CD4-positive, alpha-beta T cell treated with Interleukin-1 beta for 1 hour (primary cell): ENCODE measurements at regions not wholly inside any gene's neighbourhood (a gene's known extent, or its start where the extent isn't known, plus 50 kb on each side); places are given as distances from the start of the nearest gene placed in this dataset.

Experiments used
- DNase-seq, 2 donors: peaks; one replicate each; pipeline ENCODE4 v3.0.0-alpha.2; 2020 to 2022

DNA sequence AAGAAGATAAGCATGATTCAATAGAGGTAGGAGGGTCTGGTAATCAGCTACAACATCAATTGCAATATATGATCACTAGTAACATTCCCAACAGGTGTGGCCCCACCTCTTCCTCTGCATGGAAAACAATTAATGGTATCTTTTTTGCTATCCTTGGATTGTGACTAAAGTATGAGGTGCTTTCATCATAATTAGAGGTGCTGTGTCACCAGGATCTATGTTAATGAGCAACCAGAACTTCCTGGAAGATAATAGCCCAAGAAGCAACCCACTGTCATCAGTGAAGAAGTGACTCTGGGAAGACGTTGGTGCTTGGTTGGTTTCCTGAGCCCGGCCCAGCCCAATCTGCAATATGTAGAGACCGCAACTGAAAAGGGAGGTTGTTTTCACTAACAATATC, 167.2 kb downstream of the SETD4 start:
- DNase-seq = no peak

DNA sequence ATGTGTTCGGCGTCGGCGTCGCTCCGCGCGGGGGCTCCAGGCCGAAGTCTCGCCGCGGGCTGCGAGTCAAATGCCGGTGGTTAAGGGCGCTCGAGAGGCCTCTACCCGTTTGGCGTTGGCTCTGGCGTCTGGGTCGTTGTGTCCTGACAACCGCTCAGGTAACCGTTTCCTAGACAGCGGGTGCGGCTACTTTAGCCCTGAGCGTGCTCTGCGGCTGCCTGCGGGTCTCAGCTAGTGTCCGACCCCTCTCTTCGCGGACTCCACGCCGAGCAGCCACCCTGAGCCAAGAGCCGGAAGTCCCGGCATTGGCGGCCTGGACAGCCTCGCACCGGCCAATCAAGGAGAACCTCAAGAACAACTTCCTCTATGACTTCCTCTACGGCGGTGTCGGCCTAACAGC, 173.4 kb downstream of the SETD4 start:
- no peak for DNase-seq

DNA sequence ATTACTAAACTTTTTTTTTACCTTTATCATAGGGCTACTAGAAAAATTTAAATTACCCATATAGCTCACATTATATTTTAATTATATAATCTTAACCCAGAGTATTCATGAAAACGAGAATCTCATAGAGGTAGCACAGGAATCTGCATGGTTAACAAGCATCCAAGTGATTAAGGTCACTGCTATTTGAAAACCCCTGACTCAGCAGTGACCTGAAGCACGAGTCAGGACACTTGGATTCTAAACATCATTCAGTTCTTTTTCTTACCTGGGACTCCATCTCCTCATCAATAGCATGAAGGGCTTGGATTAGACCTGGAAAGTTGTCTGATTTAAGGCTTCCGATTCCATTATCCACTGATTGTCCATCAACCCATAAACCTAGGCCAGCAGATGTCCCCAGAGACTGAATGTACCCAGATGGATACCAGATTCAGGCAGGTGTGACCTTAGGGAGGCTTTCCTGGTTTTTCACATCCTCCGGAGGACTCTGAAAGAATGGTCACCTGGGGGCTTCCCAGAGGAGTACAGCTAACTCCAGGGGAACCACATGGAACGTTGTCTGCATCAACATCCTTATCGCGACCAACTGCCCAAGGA, 174.3 kb downstream of the SETD4 start:
- DNase-seq = no peak

- no peak for DNase-seq
These were observed 177.5 kb downstream of the SETD4 start for GRCh38 chr21:35882791-35883240.

DNA sequence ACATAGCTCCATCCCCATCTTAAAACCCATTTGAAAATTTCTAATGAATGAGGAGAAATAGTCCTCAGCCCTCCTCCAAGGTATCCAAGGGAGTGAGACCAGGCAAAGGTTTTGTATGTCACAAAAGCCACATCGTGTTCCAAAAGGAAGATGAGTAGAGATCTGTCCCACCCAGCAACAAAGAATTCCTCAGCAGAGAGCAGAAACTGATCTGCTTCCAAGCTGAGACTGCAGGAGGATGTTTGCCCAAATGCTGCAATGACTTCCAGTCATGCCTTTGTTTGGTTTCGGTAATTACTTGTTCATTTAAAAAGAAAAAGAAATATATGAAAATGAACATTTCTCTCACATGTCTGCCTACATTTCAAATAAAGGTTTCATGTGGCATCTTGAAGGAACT, 186.9 kb downstream of the SETD4 start:
- DNase-seq = no peak

DNA sequence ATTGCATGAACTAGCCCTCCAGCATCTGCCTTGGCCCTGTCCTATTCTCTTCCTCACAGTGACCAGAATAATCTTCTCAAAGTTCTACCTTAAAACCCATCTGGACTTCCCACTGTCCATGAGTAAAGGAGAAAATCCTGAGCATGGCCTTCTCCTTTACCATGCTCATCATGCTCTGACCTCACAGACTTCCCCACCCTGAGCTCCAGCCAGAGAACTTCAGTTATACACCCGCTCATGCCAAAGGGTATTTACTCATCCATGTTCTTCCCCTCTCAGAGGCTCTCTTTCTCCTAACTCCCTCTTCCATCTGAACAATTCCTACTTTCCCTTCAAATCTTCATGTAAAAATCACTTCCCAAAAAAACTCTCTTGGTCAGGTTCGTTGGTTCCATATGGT, 188.4 kb downstream of the SETD4 start:
- DNase-seq = no peak

DNA sequence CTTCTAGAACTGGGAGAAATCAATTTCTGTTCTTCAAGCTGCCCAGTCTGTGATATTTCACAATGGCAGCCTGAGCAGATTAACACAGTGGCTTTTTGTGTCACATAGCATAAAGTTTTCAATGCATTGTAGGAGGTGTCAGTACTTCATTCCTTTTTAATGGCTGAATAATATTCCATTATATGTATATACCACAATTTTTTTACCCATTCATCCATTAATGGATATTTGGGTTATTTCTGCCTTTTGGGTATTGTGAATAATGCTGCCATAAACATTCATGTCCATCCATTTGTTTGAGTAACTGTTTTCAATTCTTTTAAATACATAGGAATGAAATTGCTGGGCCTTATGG, 191.5 kb downstream of the SETD4 start:
- DNase-seq = no peak

GRCh38 chr21:35868005-35868868, 192.1 kb downstream of the SETD4 start:
- DNase-seq = no peak

DNA sequence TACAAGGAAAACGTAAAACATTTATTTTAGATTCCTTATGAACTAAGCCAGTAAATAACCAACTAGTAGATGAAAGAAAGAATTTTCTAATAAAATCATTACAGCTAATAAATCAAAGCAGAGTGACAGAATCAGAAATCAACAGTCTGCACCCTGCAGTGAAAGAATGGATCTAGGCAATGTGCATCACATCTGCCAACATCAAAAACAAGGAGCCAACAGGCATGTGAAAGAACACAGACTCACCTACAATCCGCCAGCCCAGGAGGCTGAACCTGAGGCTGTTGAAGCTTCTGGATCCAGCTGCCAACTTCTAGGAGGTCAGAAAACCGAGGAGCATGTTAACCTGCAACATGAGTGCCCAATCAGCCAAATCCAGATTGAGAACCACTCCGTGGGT, 196.3 kb downstream of the SETD4 start:
- DNase-seq = no peak

DNA sequence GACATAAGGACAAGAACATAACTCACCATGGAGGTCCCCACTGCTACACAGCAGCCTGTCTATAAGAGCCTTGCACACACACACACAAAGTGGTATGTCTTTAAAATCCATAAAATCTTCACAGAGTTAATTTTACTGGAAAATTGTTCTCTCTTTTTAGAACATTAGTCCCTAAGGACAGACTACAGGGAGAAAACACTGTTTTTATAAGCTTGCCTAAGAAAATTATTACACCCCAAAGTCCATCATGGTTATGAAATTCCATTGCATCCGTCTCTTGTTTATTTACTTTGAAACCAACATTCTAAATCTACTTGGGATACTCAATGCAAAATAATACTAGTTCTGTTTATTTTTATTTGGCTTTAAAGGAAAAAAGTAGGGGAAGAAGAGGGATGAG, 197.4 kb downstream of the SETD4 start:
- DNase-seq = no peak

DNA sequence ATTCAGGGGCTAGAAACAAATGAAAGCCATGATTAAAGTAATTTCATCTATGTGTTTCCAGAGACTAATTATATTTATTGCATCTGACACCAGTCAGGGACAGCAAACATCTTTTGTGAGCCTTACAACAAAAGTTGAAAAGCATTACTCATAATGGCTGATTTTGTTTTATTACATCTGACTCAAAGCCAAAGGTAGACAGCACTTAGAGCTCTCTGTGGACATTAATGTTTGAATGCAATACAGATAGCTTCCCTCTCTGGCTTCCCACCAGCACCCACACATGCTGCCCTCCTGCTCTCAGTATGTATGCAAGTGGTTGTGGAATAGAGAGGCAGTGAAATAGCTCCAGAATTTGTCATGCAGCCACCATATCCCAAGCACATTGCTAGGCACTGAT, 198.7 kb downstream of the SETD4 start:
- no peak for DNase-seq

DNA sequence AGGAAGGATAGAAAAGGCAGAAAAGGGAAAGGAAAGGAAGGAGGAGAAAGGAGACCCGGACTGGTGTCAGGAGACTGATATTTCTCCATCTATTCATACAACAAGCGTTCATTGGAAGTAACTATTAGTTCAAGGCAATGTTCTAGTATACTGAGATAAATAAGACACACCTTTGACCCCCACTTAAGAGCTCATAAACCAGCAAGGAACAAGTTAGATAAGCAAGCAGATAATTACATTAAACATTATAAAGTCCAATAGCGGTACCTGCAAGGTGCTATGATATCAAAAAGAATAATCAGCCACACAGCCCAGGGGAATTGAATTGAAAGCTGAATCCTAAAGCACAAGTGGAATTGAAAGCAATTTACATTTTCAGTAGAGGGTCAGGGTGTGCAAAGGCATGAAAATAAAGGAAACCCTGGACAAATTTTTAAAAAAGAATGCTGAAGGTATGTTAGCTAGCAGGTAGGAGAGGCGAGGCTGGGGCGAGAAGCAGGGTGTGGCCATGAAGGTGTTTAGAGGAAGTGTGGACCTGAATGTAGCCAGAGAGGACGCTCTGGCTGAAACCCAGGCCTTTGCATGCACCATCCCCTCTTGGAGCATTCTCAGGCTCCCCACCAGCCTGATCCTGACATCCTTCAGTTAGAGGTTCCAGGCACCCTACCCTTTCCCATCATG, 200.0 kb downstream of the SETD4 start:
- DNase-seq = no peak

DNA sequence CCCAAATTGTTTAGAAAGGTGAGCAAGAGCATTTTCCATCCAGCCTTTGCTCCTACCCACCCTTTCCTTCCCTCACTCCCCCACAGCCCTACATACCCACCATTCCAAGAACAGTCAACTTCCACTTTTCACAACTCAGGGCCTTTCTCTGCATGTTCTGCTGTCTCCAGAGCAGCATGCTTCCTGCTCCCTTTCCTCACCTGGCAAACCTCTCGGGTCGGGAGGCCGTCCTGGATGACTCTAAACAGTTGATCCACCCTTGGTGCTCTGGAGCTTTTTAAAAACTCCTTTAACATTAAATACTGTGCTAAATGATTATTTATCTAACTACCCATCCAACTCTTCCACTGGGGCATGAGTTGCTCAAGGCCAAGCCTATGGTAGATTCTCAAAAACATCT, 200.6 kb downstream of the SETD4 start:
- DNase-seq = no peak

DNA sequence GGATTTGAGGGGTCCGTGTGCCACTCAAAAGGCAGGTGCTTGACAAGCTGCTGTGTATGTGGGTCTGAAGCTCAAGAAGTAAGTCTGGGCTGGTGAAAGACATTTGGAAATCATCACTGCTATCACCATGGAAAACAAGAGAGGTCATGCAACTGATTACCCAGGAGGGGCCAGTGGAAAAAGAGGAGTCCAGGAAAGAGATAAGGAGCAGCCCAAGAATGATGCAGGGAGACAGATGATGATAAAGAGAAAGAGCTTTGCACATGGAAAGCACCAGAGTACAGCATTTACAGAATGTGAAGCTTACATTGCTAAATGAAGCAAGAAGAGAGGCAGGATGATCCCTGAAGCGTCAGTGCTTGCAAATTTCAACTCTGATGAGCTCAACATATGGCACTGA, 203.2 kb downstream of the SETD4 start:
- DNase-seq = no peak

DNA sequence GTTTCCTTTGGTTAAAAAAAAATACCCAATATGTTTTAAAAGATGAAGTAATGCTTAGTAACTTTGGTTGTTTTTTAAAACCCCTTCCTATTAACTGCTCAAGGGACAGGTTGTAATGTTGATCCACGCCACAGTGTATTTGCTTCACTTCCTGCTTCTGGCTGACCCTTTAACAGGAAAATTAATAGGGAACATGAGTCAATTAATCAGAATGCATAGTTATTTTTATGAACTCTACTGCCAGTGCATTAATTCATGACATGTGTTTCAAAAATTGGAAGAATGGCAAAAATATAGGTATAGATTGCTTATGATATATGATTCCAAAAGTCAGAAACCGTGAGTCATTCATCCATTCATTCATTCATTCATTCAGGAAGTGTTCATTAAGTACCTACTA, 204.8 kb downstream of the SETD4 start:
- DNase-seq = no peak

- no peak for DNase-seq
These were observed 206.0 kb downstream of the SETD4 start for GRCh38 chr21:35854281-35854680.

DNA sequence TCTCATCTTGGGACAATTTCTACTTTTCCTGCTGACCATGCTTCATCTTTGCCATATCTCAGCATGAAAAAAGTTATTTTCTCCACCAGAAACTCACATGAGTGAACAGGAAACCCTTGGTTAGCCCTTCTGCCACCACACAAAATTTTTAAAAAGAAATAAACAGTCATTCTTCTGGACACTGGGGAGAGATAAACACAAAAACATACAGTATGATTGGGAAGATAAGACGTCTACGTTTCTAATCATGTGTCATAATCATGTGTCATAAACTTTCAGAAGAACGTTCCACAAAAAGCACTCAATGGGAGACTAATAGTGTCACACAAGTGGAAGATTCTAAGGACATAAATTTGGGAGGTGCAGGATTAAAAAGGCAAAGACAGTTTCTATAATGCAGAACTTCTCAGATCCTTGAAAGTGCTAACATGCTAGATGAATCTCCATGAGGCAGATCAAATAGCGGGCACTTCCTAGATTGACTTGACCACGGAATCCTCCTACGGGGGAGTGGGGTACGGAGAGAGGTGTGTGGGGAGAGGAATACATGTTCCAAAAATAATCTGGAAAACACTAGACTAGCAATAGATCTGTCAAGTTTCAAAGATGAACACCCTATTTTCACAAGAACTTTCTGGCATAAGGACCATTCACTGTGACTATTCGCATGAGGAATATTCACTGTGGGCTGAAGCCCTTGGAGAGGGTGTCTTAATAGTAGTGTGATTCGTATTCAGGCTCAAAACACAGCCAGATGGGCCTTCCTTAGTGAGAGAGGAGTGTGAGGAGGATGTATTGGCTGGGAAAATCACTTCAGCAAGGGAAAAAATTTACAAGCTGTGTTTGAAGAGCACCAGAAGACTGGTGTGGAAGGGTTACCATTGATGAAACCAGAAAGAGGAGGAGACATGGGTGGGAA, 206.7 kb downstream of the SETD4 start:
- no peak for DNase-seq

DNA sequence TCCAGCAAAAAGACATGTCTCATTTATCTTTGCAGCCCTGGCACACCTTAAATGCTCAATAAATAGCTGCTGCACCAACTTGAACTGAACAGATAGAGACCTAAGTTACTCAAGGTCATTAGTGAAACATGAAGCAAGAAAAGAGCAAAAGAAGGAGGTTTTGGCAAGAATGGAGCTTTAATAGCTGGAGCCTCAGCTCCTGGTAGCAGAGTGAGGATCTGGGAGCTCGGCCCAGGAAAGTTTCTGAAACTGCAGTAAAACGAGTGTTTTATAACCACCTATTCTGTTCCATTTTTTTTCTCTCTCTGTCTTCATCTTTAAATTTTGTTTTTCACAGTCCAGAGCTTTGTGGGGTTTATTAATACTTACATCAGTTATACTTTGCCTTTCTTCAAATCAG, 207.5 kb downstream of the SETD4 start:
- no peak for DNase-seq

GRCh38 chr21:35850542-35851103, 209.7 kb downstream of the SETD4 start:
- no peak for DNase-seq

DNA sequence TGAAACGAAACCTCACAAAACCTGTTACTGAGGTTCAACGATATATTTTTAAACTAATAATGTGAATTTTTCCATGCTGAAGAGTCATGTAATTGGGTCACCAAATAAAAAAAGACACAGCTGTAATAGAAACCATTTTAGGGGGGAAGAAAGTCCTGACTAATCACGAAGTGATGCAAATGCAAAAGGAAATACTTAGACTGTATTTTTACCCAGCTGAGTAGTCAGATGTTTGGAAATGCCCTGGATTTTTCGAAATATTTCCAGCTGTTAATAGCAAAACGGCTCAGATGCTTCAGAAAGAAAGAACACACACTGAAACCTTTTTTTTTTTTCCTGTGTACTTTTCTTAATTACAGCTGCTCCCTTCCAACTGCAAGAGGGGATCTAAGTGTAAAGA, 210.3 kb downstream of the SETD4 start:
- DNase-seq = no peak

DNA sequence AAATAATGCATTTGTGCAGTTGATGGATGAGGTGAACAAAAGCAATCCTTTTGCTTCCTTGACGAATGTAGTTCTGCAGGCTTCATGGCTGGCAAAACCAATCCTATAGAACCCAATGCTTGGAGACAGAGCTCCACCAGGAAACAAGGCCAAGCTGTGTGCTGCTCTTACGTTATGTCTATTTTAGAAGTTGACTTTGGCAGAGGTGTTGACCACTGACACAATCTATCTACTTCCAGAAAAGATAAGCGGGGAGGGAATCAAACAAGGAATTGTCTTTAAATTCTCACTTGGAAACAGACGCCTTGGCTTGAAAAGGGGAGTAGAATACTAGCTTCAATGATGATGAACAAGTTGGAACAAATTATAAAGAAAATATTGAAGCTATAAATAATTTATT, 211.2 kb downstream of the SETD4 start:
- no peak for DNase-seq

DNA sequence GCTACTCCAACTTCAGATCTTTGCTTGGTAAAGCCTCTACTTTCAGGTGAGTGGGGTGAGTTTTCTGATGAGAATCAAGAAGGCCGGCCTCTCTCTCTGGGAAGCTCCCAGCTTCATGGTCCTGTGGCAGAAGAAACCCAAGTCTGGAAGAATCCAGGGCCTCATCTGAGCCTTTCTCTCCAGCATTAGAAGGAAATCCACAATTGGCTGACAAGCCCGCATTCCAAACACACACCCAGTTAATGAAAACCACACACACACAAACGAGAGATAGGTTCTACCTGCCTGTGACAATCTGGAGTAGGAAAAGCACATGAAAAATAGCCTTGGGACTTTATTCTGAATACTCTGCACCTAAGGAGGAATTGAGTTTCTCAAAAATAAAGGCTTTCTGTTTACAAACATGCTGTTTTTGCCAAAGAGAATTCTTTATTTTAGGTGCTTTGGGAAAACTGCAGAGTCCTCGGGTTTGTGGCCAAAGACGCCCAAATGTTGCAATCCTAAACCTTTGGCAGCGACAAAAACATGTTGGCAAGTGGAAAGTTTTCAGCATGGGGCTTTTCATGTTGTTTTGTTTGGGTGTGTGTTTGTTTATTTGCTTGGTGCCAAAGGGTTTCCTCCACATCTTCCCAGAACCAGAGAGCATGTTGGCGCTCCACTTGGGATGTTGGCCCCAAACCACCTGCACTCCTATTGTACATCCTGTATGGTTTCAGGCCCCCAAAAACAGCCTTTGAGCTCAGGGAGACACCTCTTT, 216.2 kb downstream of the SETD4 start:
- DNase-seq = no peak
